GM19372 (cell line): ENCODE measurements at regions not wholly inside any gene's neighbourhood (a gene's known extent, or its start where the extent isn't known, plus 50 kb on each side); places are given as distances from the start of the nearest gene placed in this dataset.
A peak's percentile ranks its signal among the peaks of the same experiment; 100 is the strongest.

Experiments used
- ATAC-seq: cut with Tn5 transposase; IDR thresholded peaks from one replicate; pipeline ENCODE4 v1.9.1; 2021; ENCODE audit warnings: mild to moderate bottlenecking, low read depth, moderate library complexity; ENCODE audit not compliant: unreplicated experiment

DNA sequence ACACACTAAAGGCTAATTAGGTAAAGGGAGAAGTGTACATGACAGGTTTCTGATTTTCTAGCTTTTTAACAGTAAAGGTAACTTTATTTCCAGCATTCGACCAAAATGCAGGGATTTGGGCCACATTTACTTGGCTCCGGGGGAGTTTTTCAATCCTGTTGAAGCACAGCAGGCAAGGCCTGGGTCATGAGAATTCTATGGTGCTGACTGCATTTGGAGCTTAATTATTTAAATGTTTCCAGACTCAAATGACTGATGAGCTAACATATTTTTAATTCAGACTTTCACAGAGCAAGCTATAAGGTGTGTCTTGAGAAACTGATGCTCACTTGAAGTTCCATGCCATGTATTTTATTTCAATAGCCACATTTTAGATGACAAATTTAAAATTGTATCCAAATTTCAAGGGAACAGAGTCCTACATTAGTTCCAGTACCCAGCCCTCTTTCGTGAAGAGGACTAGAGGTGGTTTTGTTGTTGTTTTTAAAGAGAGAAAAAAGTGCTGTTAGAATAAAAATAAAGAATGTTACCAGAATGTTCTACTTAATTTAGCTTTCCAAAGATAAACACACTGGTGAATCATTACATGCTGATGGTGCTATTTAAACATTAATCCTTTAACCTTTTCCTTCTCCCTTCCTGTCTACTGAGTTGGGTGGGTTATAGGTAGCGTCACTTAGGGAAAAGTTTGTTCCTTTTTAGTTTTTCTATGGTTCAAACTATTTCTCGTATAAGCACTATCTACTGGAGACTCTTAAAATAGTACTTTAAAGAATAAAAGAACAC, 82.3 kb upstream of the PHACTR2 start:
- ATAC-seq, result no peak

- ATAC-seq, result no peak
Measured at GRCh38 chr6:143594647-143595046, 83.1 kb upstream of the PHACTR2 start.

- no peak for ATAC-seq
Measured at GRCh38 chr6:143592335-143592734, 80.8 kb upstream of the FUCA2 start.

DNA sequence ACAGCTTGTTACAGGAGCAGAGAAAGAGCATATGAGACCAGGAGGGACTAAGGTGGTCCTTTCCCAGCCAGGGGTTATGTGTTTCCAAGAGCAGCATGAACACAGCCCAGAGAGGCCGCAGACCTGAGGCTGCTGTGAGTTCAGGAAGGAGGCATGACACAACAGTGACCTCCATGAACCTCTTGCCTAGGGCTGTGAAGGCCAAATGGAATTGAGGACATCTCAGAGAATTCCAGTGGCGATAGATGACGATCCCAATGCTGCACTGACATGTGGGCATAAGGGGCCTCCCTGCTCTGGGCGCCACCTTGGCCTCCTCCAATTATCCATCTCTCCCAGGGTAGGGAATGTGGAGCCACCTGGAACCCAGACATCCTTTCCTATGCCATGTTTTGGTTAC, 79.9 kb upstream of the FUCA2 start:
- no peak for ATAC-seq

- ATAC-seq, result no peak
Measured at GRCh38 chr6:143589162-143589561, 77.6 kb upstream of the FUCA2 start.

DNA sequence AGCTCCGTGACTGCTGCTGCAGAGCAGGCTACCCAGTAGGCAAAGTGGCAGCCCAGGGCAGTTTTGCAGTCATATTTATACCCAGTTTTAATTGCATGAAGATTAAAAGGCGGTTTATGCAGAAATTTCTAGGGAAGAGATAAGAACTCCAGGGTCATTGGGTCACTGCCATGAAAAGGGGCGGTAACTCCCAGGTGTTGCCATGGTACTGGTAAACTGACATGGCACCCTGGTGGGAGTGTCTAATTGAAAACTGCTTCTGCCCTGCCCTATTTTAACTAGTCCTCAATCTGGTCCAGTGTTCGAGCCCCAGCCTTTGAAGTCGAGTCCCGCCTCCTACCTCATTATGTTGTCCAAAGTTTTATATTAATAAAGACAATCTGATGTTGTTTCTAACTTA, 75.0 kb upstream of the FUCA2 start:
- ATAC-seq, result no peak

DNA sequence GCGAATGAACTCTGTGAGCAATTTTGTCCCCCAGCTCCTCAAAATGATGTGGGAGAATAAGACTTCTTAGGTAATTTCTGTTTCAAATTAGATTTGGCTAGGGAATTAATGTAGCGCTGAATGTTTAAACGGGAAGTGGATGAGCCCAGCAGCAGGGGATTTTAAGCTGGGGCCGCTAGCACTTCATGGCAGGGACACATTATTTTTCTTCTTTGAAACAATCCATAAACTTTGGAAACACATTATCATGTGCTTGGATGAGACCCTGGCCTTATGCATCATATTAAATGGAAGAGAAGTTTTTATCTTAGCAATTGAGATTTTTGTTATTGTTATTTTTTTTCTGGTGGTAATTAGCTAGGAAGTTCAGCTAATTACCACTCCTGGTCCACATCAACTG, 74.2 kb upstream of the FUCA2 start:
- ATAC-seq, result no peak

- ATAC-seq, result no peak
Measured at GRCh38 chr6:143585241-143585640, 73.7 kb upstream of the FUCA2 start.

- no peak for ATAC-seq
Measured at GRCh38 chr6:143583542-143584327, 72.2 kb upstream of the FUCA2 start.

GRCh38 chr6:143581835-143582480, 70.4 kb upstream of the FUCA2 start:
- no peak for ATAC-seq

DNA sequence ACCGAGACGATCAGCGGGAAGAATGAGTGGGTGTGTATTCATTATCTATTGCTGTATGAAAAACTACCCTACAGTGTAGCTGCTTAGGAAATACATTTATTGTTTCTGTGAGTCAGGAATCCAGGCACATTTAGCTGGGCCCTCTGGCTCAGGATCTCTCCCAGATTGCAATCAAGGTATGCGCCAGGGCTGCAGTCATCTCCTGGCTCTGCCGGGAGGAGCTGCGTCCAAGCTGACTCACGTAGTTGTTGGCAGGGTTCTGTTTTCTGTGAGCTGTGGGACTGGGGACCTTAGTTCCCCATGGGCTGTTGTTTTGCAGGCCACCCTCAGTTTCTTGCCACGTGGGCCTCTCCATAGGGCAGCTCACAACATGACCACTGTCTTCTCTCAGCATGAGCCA, 68.2 kb upstream of the FUCA2 start:
- ATAC-seq, result no peak

DNA sequence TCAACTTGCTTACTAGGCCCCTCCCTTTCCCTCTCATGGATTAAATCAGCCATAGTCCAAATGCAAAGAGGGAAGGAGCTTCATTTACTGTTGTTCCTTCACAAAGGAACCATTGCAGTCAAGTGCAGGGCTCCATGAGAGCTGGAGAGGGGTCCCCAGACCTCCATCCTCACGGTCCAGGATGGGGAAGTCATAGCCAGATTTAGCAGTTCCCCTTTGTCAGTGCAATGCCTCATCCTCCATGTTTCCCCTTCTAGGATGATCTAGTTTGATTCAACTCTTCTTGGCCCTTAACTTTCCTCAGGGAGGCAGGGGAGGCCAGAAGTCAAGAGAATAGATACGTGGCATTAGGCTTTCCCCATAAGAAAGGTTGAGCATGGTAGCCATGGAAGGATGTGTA, 66.5 kb upstream of the FUCA2 start:
- ATAC-seq, result no peak

DNA sequence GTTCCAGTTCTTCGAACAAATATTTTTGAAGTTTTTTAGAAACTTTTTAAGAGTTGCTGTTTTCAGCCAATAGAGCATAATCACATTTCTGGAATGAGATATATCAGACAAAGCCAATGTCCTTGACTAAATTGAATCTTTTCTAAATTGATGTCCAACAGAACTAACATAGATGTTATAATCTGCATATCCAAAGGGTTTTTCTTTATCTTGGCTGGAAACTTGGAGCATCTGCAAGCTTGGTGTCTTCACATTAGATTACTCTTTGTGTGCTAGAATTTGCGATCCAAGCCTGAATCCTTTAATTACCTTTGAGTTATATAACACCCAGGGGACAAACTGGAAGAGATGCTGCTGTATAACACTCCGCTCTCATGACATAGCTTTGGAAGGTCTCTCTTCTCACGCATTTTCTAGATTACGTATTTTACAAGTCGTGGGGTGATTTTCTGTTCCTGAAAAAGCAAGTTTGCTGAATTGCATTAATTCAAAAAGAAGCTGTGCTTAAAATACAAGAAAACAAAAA, 64.4 kb upstream of the FUCA2 start:
- ATAC-seq, result no peak

DNA sequence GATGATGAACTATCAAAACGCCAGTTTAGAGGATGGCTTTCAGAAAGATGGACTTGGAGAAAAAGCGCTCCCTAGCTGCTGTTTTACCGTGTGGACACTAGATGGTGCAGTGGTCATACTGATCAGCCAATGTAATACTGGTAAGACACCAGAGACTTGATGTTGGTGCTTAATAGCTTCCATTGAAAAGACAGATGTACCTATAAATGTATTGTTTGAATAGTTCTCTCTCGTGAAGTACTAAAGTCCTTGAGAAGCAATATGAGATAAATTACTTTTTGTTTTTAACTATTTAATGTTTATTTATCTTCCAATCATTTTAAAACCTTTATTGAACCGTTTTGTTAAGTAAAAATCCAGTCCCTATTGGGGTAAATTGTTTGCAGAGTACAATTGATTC, 63.9 kb upstream of the FUCA2 start:
- peak; percentile 88 for ATAC-seq

GRCh38 chr6:143570147-143570853, 58.8 kb upstream of the FUCA2 start:
- ATAC-seq, result no peak

- no peak for ATAC-seq
Measured at GRCh38 chr6:143569040-143569439, 57.5 kb upstream of the FUCA2 start.

- ATAC-seq, result no peak
Measured at GRCh38 chr6:143564484-143565017, 53.0 kb upstream of the FUCA2 start.

DNA sequence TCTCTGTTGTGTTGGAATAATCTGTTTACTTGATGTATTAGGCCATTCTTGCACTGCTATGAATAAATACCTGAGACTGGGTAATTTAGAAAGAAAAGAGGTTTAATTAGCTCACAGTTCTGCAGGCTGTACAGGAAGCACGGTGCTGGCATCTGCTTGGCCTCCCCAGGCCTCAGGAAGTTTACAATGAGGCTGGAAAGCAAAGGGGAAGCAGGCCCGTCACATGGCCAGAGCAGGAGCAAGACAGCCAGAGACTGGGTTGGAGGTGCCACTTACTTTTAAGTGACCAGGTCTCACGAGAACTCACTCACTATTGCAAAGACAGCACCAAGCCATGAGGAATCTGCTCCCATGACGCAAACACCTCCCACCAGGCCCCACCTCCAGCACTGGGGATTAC, 50.6 kb upstream of the FUCA2 start:
- no peak for ATAC-seq
